ENCODE measurements at regions not wholly inside any gene's neighbourhood (a gene's known extent, or its start where the extent isn't known, plus 50 kb on each side); places are given as distances from the start of the nearest gene placed in this dataset.

GRCh38 chr12:68532204-68532886, 78.4 kb upstream of the RAP1B start:
- TF ChIP-seq PRRX2 (CRISPR knock-in tag; IDR thresholded peaks at IDR 0.05) (no peak), ZNF263 (CRISPR knock-in tag; IDR thresholded peaks at IDR 0.05; ENCODE audit: low read depth) (no peak), ATF1 (CRISPR knock-in tag; IDR thresholded peaks at IDR 0.05) (no peak), ZNF423 (CRISPR knock-in tag; IDR thresholded peaks at IDR 0.05) (no peak), ZNF317 (CRISPR knock-in tag; IDR thresholded peaks at IDR 0.05; ENCODE audit: borderline replicate concordance, low read depth) (no peak), ZNF671 (CRISPR knock-in tag; IDR thresholded peaks at IDR 0.05) (no peak), ZNF416 (CRISPR knock-in tag; IDR thresholded peaks at IDR 0.05) (no peak), RORB (CRISPR knock-in tag; IDR thresholded peaks at IDR 0.05) (no peak), HMGXB4 (CRISPR knock-in tag; IDR thresholded peaks at IDR 0.05) (no peak), FOXJ3 (CRISPR knock-in tag; IDR thresholded peaks at IDR 0.05; ENCODE audit: borderline replicate concordance) (no peak), IRF2 (CRISPR knock-in tag; IDR thresholded peaks at IDR 0.05; ENCODE audit: borderline replicate concordance, low read depth) (no peak)
- TF ChIP-seq, protein P1, sequence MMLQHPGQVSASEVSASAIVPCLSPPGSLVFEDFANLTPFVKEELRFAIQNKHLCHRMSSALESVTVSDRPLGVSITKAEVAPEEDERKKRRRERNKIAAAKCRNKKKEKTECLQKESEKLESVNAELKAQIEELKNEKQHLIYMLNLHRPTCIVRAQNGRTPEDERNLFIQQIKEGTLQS (CRISPR knock-in tag; conservative IDR thresholded peaks at IDR 0.05), result no peak
- TF ChIP-seq, protein P2, sequence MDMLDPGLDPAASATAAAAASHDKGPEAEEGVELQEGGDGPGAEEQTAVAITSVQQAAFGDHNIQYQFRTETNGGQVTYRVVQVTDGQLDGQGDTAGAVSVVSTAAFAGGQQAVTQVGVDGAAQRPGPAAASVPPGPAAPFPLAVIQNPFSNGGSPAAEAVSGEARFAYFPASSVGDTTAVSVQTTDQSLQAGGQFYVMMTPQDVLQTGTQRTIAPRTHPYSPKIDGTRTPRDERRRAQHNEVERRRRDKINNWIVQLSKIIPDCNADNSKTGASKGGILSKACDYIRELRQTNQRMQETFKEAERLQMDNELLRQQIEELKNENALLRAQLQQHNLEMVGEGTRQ (CRISPR knock-in tag; IDR thresholded peaks at IDR 0.05), result no peak
- Mint-ChIP-seq H3K4me3 (no peak overlapping the region), H3K36me3 (no peaks in the 10 kb centered on the region), H3K27ac (no peak overlapping the region), H3K4me1 (peaks cover 3% of the 10 kb centered on the region), H3K9me3 (peaks cover 3% of the 10 kb centered on the region), H3K27me3 (ENCODE audit: low read depth) (no peaks in the 10 kb centered on the region)
- ATAC-seq (no peak), DNase-seq (ENCODE audit: low spot score) (no peak)
- ChIA-PET POLR2A (interaction anchor here (0.6 kb wide), 1 partner anchor 117 kb away, joined by 3 read pairs; no protein-coding TSS in a partner anchor), CTCF (no interaction called here)

GRCh38 chr12:68532887-68533248, 77.8 kb upstream of the RAP1B start:
- DNase-seq (ENCODE audit: low spot score), result no peak
- ChIA-PET POLR2A (no interaction called here), CTCF (no interaction called here)
- no peak overlapping the region for H3K4me3 Mint-ChIP-seq
- H3K36me3 Mint-ChIP-seq, result no peaks in the 10 kb centered on the region
- ATAC-seq, result no peak
- no peaks in the 10 kb centered on the region for H3K27me3 Mint-ChIP-seq (ENCODE audit: low read depth)
- H3K27ac Mint-ChIP-seq, result no peak overlapping the region
- peaks cover 5% of the 10 kb centered on the region for H3K4me1 Mint-ChIP-seq
- no peaks in the 10 kb centered on the region for H3K9me3 Mint-ChIP-seq
- TF ChIP-seq NR3C1 (CRISPR knock-in tag; conservative IDR thresholded peaks at IDR 0.05; ENCODE audit: low read depth), result no peak
- no peak for TF ChIP-seq GRHL2 (CRISPR knock-in tag; IDR thresholded peaks at IDR 0.05; ENCODE audit: insufficient replicate concordance, severe bottlenecking)
- no peak for TF ChIP-seq GABPB1 (CRISPR knock-in tag; IDR thresholded peaks at IDR 0.05)
- no peak for TF ChIP-seq ZNF423 (CRISPR knock-in tag; IDR thresholded peaks at IDR 0.05)
- TF ChIP-seq ATF6 (CRISPR knock-in tag; IDR thresholded peaks at IDR 0.05), result no peak
- TF ChIP-seq, protein P1 (CRISPR knock-in tag; conservative IDR thresholded peaks at IDR 0.05), result no peak
- no peak for TF ChIP-seq FOXP1 (CRISPR knock-in tag; IDR thresholded peaks at IDR 0.05; ENCODE audit: borderline replicate concordance)
- TF ChIP-seq NFE2L1 (CRISPR knock-in tag; IDR thresholded peaks at IDR 0.05), result no peak
- no peak for TF ChIP-seq PRRX2 (CRISPR knock-in tag; IDR thresholded peaks at IDR 0.05)
- TF ChIP-seq TP53 (CRISPR knock-in tag; IDR thresholded peaks at IDR 0.05), result no peak
- TF ChIP-seq AFF4 (CRISPR knock-in tag; IDR thresholded peaks at IDR 0.05; ENCODE audit: borderline replicate concordance), result no peak
- TF ChIP-seq, protein P3, sequence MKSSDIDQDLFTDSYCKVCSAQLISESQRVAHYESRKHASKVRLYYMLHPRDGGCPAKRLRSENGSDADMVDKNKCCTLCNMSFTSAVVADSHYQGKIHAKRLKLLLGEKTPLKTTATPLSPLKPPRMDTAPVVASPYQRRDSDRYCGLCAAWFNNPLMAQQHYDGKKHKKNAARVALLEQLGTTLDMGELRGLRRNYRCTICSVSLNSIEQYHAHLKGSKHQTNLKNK (CRISPR knock-in tag; IDR thresholded peaks at IDR 0.05), result no peak
- no peak for TF ChIP-seq OVOL2 (CRISPR knock-in tag; IDR thresholded peaks at IDR 0.05; ENCODE audit: borderline replicate concordance)
